ENCODE measurements at regions not wholly inside any gene's neighbourhood (a gene's known extent, or its start where the extent isn't known, plus 50 kb on each side); places are given as distances from the start of the nearest gene placed in this dataset.

DNA sequence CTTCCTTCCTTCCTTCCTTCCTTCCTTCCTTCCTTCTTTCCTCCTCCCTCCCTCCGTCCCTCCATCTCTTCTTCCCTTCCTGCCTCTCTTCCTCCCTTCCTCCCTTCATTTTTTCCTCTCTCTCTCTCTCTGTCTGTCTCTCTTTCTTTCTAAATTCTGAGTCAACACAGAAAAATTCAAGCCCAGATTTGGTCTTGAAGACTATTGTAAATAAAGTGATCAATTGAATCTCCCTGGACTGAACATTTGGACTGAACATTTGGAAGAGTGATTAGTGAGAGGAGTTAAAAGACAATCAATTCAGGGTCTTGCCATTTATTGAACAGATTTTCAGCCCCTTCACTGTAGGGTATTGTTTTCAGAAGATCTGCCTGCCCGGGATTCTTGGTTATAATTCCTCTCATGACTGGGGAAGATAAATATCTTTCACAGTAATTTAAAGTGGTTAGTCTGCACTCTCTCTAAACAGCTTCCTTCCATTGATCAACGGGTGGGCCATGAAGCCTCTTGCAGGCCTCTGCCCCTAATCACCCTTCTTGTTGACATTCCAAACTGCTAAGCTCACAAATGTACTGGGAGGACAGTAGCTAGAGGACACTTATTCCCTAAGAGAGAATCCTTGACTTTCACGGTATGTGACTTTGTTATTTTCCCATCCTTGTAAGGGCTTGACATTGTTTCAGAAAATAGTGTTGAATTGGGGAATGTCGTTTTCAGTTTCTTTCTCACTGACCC lies 101.7 kb upstream of the BMP2 start (continued):
- TF ChIP-seq ZNF529 (tag by site-specific recombination; IDR thresholded peaks at IDR 0.05; ENCODE audit: insufficient replicate concordance): no peak
- TF ChIP-seq GLI4 (tag by site-specific recombination; IDR thresholded peaks at IDR 0.05): no peak
- TF ChIP-seq ZNF521 (tag by site-specific recombination; IDR thresholded peaks at IDR 0.05): no peak
- TF ChIP-seq, protein P1, sequence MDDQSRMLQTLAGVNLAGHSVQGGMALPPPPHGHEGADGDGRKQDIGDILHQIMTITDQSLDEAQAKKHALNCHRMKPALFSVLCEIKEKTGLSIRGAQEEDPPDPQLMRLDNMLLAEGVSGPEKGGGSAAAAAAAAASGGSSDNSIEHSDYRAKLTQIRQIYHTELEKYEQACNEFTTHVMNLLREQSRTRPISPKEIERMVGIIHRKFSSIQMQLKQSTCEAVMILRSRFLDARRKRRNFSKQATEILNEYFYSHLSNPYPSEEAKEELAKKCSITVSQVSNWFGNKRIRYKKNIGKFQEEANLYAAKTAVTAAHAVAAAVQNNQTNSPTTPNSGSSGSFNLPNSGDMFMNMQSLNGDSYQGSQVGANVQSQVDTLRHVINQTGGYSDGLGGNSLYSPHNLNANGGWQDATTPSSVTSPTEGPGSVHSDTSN (CRISPR knock-in tag; IDR thresholded peaks at IDR 0.05): no peak

DNA sequence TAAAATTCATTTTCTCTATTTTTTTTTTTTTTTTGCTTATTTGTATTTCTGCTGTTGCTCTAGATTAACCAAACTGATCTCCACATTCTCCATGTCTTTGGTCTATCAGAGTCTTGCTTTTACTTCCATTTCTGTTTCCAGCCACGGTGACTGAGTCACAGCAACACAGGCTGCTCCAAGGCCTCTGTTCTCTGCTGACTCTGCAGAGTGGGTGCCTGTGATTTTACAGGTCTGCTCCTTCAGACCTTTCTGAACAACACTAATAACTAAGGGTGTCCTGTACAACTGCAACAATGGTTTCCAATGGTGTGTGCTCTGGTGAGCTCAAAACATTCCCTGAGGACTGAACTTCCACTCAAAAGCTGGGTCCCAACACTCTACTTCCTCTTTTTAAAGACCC lies 102.3 kb upstream of the BMP2 start:
- H3K4me3 ChIP-seq (ENCODE audit: low read depth, low read length): no peak overlapping the region
- no peak overlapping the region for H3K27ac ChIP-seq (ENCODE audit: extremely low read depth, low read depth, low read length)
- POLR2A ChIA-PET: interaction anchor here (1.2 kb wide), 1 partner anchor 42 kb away, joined by 6 read pairs; no protein-coding TSS in a partner anchor
- TF ChIP-seq GLI2 (tag by site-specific recombination; IDR thresholded peaks at IDR 0.05; ENCODE audit: borderline replicate concordance, low read depth): no peak
- TF ChIP-seq ZNF624 (tag by site-specific recombination; IDR thresholded peaks at IDR 0.05): no peak
- TF ChIP-seq ZNF311 (tag by site-specific recombination; IDR thresholded peaks at IDR 0.05; ENCODE audit: borderline replicate concordance): no peak
- no peak for TF ChIP-seq ZNF626 (tag by site-specific recombination; IDR thresholded peaks at IDR 0.05)
- TF ChIP-seq ZNF596 (tag by site-specific recombination; IDR thresholded peaks at IDR 0.05): no peak
- no peak for TF ChIP-seq SP2 (tag by site-specific recombination; IDR thresholded peaks at IDR 0.05)
- TF ChIP-seq, protein P2, sequence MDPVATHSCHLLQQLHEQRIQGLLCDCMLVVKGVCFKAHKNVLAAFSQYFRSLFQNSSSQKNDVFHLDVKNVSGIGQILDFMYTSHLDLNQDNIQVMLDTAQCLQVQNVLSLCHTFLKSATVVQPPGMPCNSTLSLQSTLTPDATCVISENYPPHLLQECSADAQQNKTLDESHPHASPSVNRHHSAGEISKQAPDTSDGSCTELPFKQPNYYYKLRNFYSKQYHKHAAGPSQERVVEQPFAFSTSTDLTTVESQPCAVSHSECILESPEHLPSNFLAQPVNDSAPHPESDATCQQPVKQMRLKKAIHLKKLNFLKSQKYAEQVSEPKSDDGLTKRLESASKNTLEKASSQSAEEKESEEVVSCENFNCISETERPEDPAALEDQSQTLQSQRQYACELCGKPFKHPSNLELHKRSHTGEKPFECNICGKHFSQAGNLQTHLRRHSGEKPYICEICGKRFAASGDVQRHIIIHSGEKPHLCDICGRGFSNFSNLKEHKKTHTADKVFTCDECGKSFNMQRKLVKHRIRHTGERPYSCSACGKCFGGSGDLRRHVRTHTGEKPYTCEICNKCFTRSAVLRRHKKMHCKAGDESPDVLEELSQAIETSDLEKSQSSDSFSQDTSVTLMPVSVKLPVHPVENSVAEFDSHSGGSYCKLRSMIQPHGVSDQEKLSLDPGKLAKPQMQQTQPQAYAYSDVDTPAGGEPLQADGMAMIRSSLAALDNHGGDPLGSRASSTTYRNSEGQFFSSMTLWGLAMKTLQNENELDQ (tag by site-specific recombination; IDR thresholded peaks at IDR 0.05; ENCODE audit: low read depth): no peak
- TF ChIP-seq ZNF785 (tag by site-specific recombination; IDR thresholded peaks at IDR 0.05): no peak
- no peak for TF ChIP-seq ZNF19 (tag by site-specific recombination; IDR thresholded peaks at IDR 0.05; ENCODE audit: low read depth)
- no peak for TF ChIP-seq PRDM1 (tag by site-specific recombination; IDR thresholded peaks at IDR 0.05)
- TF ChIP-seq ZNF433 (tag by site-specific recombination; IDR thresholded peaks at IDR 0.05; ENCODE audit: low read depth): no peak
- TF ChIP-seq ZNF660 (tag by site-specific recombination; IDR thresholded peaks at IDR 0.05): no peak
- CTCF ChIA-PET: interaction anchor here (0.6 to 2.8 kb wide), 3 partner anchors 43 to 101 kb away, joined by 3 to 9 read pairs (median 4); no protein-coding TSS in a partner anchor
- H3K9me3 ChIP-seq (ENCODE audit: control insufficient read depth, insufficient read depth, low read depth, low read length): no peaks in the 10 kb centered on the region
- H3K36me3 ChIP-seq (ENCODE audit: control insufficient read depth in 2 of 2, insufficient read depth in 1 of 2, low read length in 2 of 2): no peaks in the 10 kb centered on the region
- H3K4me1 ChIP-seq (ENCODE audit: control insufficient read depth, insufficient read depth, low read length): peaks cover 9% of the 10 kb centered on the region

DNA sequence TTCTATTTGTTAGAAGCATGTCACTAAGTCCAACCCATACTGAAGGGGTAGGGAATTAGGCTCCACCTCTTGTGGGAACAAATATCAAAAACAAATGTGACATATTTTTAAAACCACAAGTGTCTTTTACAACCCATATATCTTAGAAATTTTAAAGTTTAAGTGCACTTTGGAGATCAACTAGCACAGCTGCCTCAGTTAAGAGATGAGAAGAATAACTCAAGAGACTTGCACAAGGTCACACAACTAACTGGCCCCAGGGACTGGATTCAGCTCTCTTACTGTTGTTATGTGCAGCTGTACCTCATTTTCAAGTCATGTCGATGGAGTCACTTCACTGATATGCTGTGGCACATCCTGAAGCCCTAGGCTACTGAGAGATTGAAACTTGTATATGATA lies 102.9 kb upstream of the BMP2 start:
- no peak overlapping the region for H3K27ac ChIP-seq (ENCODE audit: extremely low read depth, low read depth, low read length)
- POLR2A ChIA-PET: interaction anchor here (1.2 to 2.0 kb wide), 4 partner anchors 36 to 46 kb away, joined by 3 to 7 read pairs (median 6); no protein-coding TSS in a partner anchor
- H3K36me3 ChIP-seq (ENCODE audit: control insufficient read depth in 2 of 2, insufficient read depth in 1 of 2, low read length in 2 of 2): no peaks in the 10 kb centered on the region
- peaks cover 9% of the 10 kb centered on the region for H3K4me1 ChIP-seq (ENCODE audit: control insufficient read depth, insufficient read depth, low read length)
- no peak overlapping the region for H3K4me3 ChIP-seq (ENCODE audit: low read depth, low read length)
- CTCF ChIA-PET: interaction anchor here (0.6 to 2.8 kb wide), 5 partner anchors 29 to 101 kb away, joined by 3 to 9 read pairs (median 4); no protein-coding TSS in a partner anchor
- H3K9me3 ChIP-seq (ENCODE audit: control insufficient read depth, insufficient read depth, low read depth, low read length): no peaks in the 10 kb centered on the region
- TF ChIP-seq ZNF214 (tag by site-specific recombination; IDR thresholded peaks at IDR 0.05; ENCODE audit: borderline replicate concordance): no peak
- TF ChIP-seq TRIM28 (IDR thresholded peaks at IDR 0.05; ENCODE audit: borderline replicate concordance, low read length): no peak
- TF ChIP-seq ZNF626 (tag by site-specific recombination; IDR thresholded peaks at IDR 0.05): no peak
- no peak for TF ChIP-seq ZSCAN23 (tag by site-specific recombination; IDR thresholded peaks at IDR 0.05)
- TF ChIP-seq, protein P2 (tag by site-specific recombination; IDR thresholded peaks at IDR 0.05; ENCODE audit: low read depth): no peak
- TF ChIP-seq ZNF121 (tag by site-specific recombination; IDR thresholded peaks at IDR 0.05): no peak
- TF ChIP-seq HOXC10 (CRISPR knock-in tag; IDR thresholded peaks at IDR 0.05): no peak
- no peak for TF ChIP-seq ZNF266 (tag by site-specific recombination; IDR thresholded peaks at IDR 0.05; ENCODE audit: low read depth)
- no peak for TF ChIP-seq ZNF600 (tag by site-specific recombination; IDR thresholded peaks at IDR 0.05)
- no peak for TF ChIP-seq ZNF248 (tag by site-specific recombination; IDR thresholded peaks at IDR 0.05)
- no peak for TF ChIP-seq REPIN1 (tag by site-specific recombination; IDR thresholded peaks at IDR 0.05; ENCODE audit: low read depth)
- no peak for TF ChIP-seq OSR2 (tag by site-specific recombination; IDR thresholded peaks at IDR 0.05)
- no peak for TF ChIP-seq ZNF785 (tag by site-specific recombination; IDR thresholded peaks at IDR 0.05)
